Keratinocyte (primary cell): ENCODE measurements at regions not wholly inside any gene's neighbourhood (a gene's known extent, or its start where the extent isn't known, plus 50 kb on each side); places are given as distances from the start of the nearest gene placed in this dataset.

Source experiments
- DNase-seq: peaks from one replicate; pipeline ENCODE4 v3.0.0-alpha.2; 2011; ENCODE audit warnings: low read depth, missing footprints, low spot score
- FAIRE-seq: peaks from 2 replicates; lab custom pipeline; 2011; peaks lifted over from hg19 to GRCh38; lab: Jason Lieb, UNC
- H2AFZ ChIP-seq: 2 replicates; pipeline ENCODE4 v1.6.0; 2012; ENCODE audit warnings: low read length, control low read depth, inconsistent platforms; ENCODE audit not compliant: control insufficient read depth
- H3K27ac ChIP-seq: 2 replicates; pipeline ENCODE4 v1.5.1; 2011; ENCODE audit warnings: low read length; ENCODE audit not compliant: control insufficient read depth, insufficient read depth
- H3K27me3 ChIP-seq: 3 replicates; pipeline ENCODE4 v1.6.0; 2011; ENCODE audit warnings: low read length; ENCODE audit not compliant: control insufficient read depth, insufficient read depth; ENCODE audit errors: extremely low read depth
- H3K36me3 ChIP-seq, 2 experiments: 2 replicates in 1 of 2; 3 replicates in 1 of 2; pipeline ENCODE4 v1.5.1; 2011; ENCODE audit warnings: low read length in 2 of 2, mild to moderate bottlenecking in 1 of 2; ENCODE audit not compliant: control insufficient read depth in 2 of 2, insufficient read depth in 2 of 2; ENCODE audit errors: extremely low read depth in 1 of 2
- H3K4me1 ChIP-seq: 3 replicates; pipeline ENCODE4 v1.5.1; 2011; ENCODE audit warnings: low read length; ENCODE audit not compliant: control insufficient read depth, insufficient read depth; ENCODE audit errors: extremely low read depth
- H3K4me2 ChIP-seq: 3 replicates; pipeline ENCODE4 v1.6.0; 2011; ENCODE audit warnings: low read depth, low read length; ENCODE audit not compliant: control insufficient read depth, insufficient read depth; ENCODE audit errors: extremely low read depth
- H3K4me3 ChIP-seq, 3 experiments: fragments of 200-600 bp in 1 of 3; sonication (generic) in 1 of 3; 2 replicates in 2 of 3; 3 replicates in 1 of 3; pipeline ENCODE4 v1.5.1; 2011 to 2016; ENCODE audit warnings: low read length in 3 of 3, mild to moderate bottlenecking in 3 of 3, control low read depth in 2 of 3, inconsistent platforms in 1 of 3, low read depth in 1 of 3, mixed read lengths in 1 of 3, mixed run types in 1 of 3, moderate library complexity in 1 of 3; ENCODE audit not compliant: control insufficient read depth in 2 of 3, insufficient read depth in 2 of 3; ENCODE audit errors: extremely low read depth in 1 of 3
- H3K79me2 ChIP-seq: 2 replicates; pipeline ENCODE4 v1.6.0; 2012; ENCODE audit warnings: low read length; ENCODE audit not compliant: control insufficient read depth, insufficient read depth
- H3K9ac ChIP-seq: 3 replicates; pipeline ENCODE4 v1.6.0; 2011; ENCODE audit warnings: low read length; ENCODE audit not compliant: control insufficient read depth, insufficient read depth; ENCODE audit errors: extremely low read depth
- H3K9me1 ChIP-seq: 3 replicates; pipeline ENCODE4 v1.6.0; 2011; ENCODE audit warnings: low read length; ENCODE audit not compliant: control insufficient read depth, insufficient read depth; ENCODE audit errors: extremely low read depth
- H3K9me3 ChIP-seq: 2 replicates; pipeline ENCODE4 v1.5.1; 2012; ENCODE audit warnings: low read depth, low read length; ENCODE audit not compliant: control insufficient read depth
- H4K20me1 ChIP-seq: 3 replicates; pipeline ENCODE4 v1.6.0; 2011; ENCODE audit warnings: low read length; ENCODE audit not compliant: control insufficient read depth, insufficient read depth; ENCODE audit errors: extremely low read depth
- EZH2 ChIP-seq: IDR thresholded peaks from one replicate; pipeline ENCODE4 v1.6.1; 2012; ENCODE audit warnings: inconsistent platforms, mild to moderate bottlenecking, low read length, moderate library complexity
- dilution Hi-C: fragments of 300-500 bp; cut with MboI; formaldehyde crosslinking; loops from one replicate; pipeline ENCODE4 v1.7.0; 2020; ENCODE audit warnings: low sequenced_read_pairs; ENCODE audit not compliant: extremely low pct_ligation_motif_present
- TF ChIP-seq, protein P1 (sequence below), 3 experiments: IDR thresholded peaks in 1 of 3; conservative IDR thresholded peaks in 1 of 3; optimal IDR thresholded peaks in 1 of 3; 2 replicates in 2 of 3; 3 replicates in 1 of 3; pipeline versions ENCODE3 to v1.5.1; 2011; ENCODE audit warnings: low read length in 3 of 3, mild to moderate bottlenecking in 3 of 3, moderate library complexity in 2 of 3, control low read depth in 1 of 3, inconsistent platforms in 1 of 3; ENCODE audit not compliant: insufficient read depth in 2 of 3; ENCODE audit errors: extremely low read depth in 1 of 3

GRCh38 chr22:22431271-22432220 lies 77.0 kb downstream of the ZNF280B start:
- TF ChIP-seq EZH2, result no peak
- TF ChIP-seq, protein P1, sequence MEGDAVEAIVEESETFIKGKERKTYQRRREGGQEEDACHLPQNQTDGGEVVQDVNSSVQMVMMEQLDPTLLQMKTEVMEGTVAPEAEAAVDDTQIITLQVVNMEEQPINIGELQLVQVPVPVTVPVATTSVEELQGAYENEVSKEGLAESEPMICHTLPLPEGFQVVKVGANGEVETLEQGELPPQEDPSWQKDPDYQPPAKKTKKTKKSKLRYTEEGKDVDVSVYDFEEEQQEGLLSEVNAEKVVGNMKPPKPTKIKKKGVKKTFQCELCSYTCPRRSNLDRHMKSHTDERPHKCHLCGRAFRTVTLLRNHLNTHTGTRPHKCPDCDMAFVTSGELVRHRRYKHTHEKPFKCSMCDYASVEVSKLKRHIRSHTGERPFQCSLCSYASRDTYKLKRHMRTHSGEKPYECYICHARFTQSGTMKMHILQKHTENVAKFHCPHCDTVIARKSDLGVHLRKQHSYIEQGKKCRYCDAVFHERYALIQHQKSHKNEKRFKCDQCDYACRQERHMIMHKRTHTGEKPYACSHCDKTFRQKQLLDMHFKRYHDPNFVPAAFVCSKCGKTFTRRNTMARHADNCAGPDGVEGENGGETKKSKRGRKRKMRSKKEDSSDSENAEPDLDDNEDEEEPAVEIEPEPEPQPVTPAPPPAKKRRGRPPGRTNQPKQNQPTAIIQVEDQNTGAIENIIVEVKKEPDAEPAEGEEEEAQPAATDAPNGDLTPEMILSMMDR (optimal IDR thresholded peaks at IDR 0.05 in 1 of 3, IDR thresholded peaks at IDR 0.05 in 1 of 3, conservative IDR thresholded peaks at IDR 0.05 in 1 of 3; ENCODE audit: extremely low read depth in 1 of 3, insufficient read depth in 2 of 3, low read length in 3 of 3), result peak; percentile 44 to 79 (median 70)
- H2AFZ ChIP-seq, result no peak overlapping the region
- peak; percentile 75 for FAIRE-seq

DNA sequence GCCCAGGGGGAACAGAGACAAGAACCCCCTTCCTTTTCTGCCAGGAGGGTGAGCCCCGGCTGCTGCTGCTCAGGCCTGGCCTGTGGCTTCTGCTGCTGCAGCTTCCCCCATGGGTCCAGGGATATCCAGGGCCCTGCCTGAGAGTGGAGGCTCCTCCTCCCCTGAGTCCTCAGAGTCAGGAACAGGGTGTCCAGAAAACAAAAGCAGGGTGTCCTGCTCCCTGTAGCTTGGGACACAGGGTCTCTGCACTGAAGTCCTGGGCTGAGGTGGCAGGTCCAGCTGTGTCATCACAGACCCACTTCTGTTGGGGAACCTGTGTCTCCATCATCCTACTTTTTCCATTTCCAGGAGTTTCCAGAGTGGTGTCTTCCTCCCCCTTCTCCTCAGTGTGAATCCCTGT lies 76.1 kb downstream of the ZNF280B start:
- dilution Hi-C loops, result no loop called here
- no peaks in the 10 kb centered on the region for H3K79me2 ChIP-seq
- H3K9me3 ChIP-seq, result no peaks in the 10 kb centered on the region
- H3K4me2 ChIP-seq, result no peak overlapping the region
- no peak overlapping the region for H3K27ac ChIP-seq
- FAIRE-seq (no peak), DNase-seq (no peak)
- H3K36me3 ChIP-seq, result no peaks in the 10 kb centered on the region
- H3K9me1 ChIP-seq, result no peaks in the 10 kb centered on the region
- H3K4me1 ChIP-seq, result no peaks in the 10 kb centered on the region
- H3K9ac ChIP-seq, result no peak overlapping the region
- no peak for TF ChIP-seq EZH2
- TF ChIP-seq, protein P1 (optimal IDR thresholded peaks at IDR 0.05 in 1 of 3, IDR thresholded peaks at IDR 0.05 in 1 of 3, conservative IDR thresholded peaks at IDR 0.05 in 1 of 3; ENCODE audit: extremely low read depth in 1 of 3, insufficient read depth in 2 of 3, low read length in 3 of 3), result no peak
- H3K4me3 ChIP-seq, result no peak overlapping the region
- peaks cover 4% of the 10 kb centered on the region for H3K27me3 ChIP-seq
- no peaks in the 10 kb centered on the region for H4K20me1 ChIP-seq
- no peak overlapping the region for H2AFZ ChIP-seq

More at GRCh38 chr22:22431271-22432220, 77.0 kb downstream of the ZNF280B start:
- dilution Hi-C loops, result no loop called here
- no peaks in the 10 kb centered on the region for H3K9me3 ChIP-seq
- H3K9me1 ChIP-seq, result no peaks in the 10 kb centered on the region
- no peaks in the 10 kb centered on the region for H3K36me3 ChIP-seq
- no peak overlapping the region for H3K4me2 ChIP-seq
- no peaks in the 10 kb centered on the region for H3K4me1 ChIP-seq
- peaks cover 4% of the 10 kb centered on the region for H3K27me3 ChIP-seq
- H3K27ac ChIP-seq, result no peak overlapping the region
- H3K79me2 ChIP-seq, result no peaks in the 10 kb centered on the region
- DNase-seq, result no peak
- H3K4me3 ChIP-seq, result no peak overlapping the region
- H3K9ac ChIP-seq, result no peak overlapping the region
- H4K20me1 ChIP-seq, result no peaks in the 10 kb centered on the region
